WI38 (cell line): ENCODE measurements at regions not wholly inside any gene's neighbourhood (a gene's known extent, or its start where the extent isn't known, plus 50 kb on each side); places are given as distances from the start of the nearest gene placed in this dataset.
"Not testable (repeated sequence)": the region's sequence is repeated elsewhere in the genome, so short reads cannot be mapped to it uniquely, and the experiment has no call there.

Experiments used
- H3K4me3 ChIP-seq: 2 replicates; pipeline ENCODE4 v1.5.1; 2011; ENCODE audit warnings: low read depth, mild to moderate bottlenecking, control low read depth, low read length
- CTCF ChIP-seq: IDR thresholded peaks from 2 replicates; pipeline ENCODE4 v1.5.1; 2012; ENCODE audit warnings: low read depth, mild to moderate bottlenecking, control low read depth, low read length

DNA sequence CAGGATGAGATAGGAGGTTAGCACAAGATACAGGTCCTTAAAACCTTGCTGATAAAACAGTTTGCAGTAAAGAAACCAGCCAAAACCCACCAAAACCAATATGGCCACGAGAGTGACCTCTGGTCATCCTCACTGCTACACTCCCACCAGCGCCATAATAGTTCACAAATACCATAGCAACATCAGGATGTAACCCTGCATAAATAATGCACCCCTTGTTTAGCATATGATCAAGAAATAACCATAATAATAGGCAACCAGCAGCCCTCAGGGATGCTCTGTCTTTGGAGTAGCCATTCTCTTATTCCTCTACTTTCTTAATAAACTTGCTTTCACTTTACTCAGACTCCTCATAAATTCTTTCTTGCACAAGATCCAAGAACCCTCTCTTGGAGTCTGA, 86.9 kb upstream of the PRSS3 start:
- H3K4me3 ChIP-seq = no peak overlapping the region
- TF ChIP-seq CTCF = no peak

GRCh38 chr9:33709269-33709668, 86.1 kb upstream of the PRSS3 start:
- no peak overlapping the region for H3K4me3 ChIP-seq
- no peak for TF ChIP-seq CTCF

GRCh38 chr9:33711418-33711817, 83.9 kb upstream of the PRSS3 start:
- not testable (repeated sequence) for H3K4me3 ChIP-seq

DNA sequence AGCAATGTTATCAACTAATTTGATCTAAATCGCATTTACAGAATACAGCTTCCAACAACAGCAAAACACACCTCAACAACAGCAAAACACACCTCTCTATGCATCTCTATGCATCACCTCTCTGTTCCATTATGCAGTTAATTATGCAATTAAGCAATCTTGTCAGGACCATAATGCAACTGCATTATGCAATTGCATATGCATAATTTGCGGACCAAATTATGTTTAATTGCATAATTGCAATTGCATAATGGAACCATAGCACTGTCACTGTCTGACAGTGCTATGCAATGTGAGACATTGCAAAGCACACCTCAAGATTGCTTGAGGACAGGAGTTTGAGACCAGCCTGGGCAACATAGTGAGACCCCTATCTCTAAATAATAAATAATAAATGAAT, 80.4 kb upstream of the PRSS3 start:
- no peak for TF ChIP-seq CTCF
- H3K4me3 ChIP-seq = no peak overlapping the region

DNA sequence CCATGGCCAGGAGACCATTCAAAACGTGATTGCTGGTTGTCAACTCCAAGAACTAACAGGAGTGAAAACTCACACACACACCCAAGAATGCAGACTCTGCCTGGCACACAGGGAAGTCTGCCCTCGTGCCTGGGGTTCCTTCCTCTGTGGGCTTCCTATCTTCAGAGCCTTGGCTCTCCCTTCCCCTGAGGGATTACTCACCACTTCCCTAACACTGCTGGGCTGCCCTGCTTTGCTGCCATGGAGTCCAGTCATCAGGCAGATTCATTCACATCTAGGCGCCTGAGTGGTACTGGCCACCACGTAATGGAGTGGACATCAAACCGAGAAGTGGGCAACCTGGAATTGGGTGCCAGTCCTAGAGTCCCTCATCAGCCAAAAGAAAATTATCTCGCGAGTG, 76.4 kb upstream of the PRSS3 start:
- no peak overlapping the region for H3K4me3 ChIP-seq
- no peak for TF ChIP-seq CTCF

DNA sequence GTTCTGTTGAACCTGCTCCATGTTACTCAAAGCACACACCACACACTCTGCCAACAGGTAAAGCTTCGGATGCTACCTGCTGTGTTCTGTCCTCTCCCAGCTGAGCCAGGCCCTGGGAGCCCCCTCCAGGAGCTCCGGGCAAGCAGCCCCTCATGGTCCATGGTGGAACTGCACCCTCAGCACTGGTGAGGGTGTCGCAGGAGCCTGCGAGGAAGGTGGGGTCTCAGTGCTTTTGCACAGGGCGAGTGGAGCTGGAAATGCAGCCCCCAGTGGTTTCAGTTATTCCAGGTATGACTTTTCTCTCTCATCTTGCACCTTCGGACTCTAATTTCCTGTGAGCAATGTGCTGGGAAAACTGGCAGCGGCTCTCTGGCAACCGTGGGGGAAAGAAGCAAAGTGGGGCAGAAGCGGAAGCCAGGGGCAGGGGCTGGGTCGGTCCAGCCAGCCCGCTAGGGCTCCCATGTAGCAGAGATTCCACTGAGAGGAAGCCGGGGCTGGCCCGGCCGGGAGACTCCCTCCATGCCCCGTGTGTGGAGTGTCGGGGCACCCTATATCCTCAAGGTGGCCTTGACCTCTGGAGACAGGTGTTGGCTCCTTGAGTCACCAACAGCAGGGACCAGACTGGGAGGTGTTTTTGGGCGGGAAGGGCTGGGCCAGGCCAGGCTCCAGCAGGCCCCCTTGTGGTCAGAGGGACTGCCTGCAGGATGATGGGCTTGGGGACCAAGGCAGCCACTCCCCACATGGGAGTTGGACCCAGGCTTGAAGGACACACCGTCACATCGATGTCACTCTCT, 75.6 kb upstream of the PRSS3 start:
- H3K4me3 ChIP-seq = no peak overlapping the region
- TF ChIP-seq CTCF = peak; percentile 53

GRCh38 chr9:33721674-33722358, 73.5 kb upstream of the PRSS3 start:
- no peak overlapping the region for H3K4me3 ChIP-seq

More at GRCh38 chr9:33721674-33722358, 73.5 kb upstream of the PRSS3 start:
- peak; percentile 94 for TF ChIP-seq CTCF
